GM23338 (cell line): ENCODE measurements at regions not wholly inside any gene's neighbourhood (a gene's known extent, or its start where the extent isn't known, plus 50 kb on each side); places are given as distances from the start of the nearest gene placed in this dataset.

Experiments
- ATAC-seq: fragments of 200-7000 bp; cut with Tn5 transposase; 3 replicates; pipeline ENCODE4 v1.9.1; 2020
- DNase-seq: peaks from one replicate; pipeline ENCODE4 v3.0.0-alpha.2; 2015; ENCODE audit warnings: low spot score
- H2AFZ ChIP-seq: fragments of 200-600 bp; sonication (generic); 2 replicates; pipeline ENCODE4 v1.8.0; 2016; ENCODE audit warnings: antibody characterized with exemption, mild to moderate bottlenecking, moderate library complexity
- H3F3A ChIP-seq: fragments of 200-600 bp; sonication (generic); replicated peaks from 2 replicates; pipeline ENCODE4 v1.8.0; 2017; ENCODE audit warnings: antibody characterized with exemption, mixed run types, low read depth
- H3K27ac ChIP-seq: fragments of 200-600 bp; sonication (generic); 2 replicates; pipeline ENCODE4 v1.6.1; 2016; ENCODE audit warnings: low read depth
- H3K27me3 ChIP-seq: fragments of 200-600 bp; sonication (generic); 2 replicates; pipeline ENCODE4 v1.8.0; 2016; ENCODE audit warnings: mild to moderate bottlenecking, mixed run types, moderate library complexity; ENCODE audit not compliant: insufficient read depth
- H3K36me3 ChIP-seq: fragments of 200-600 bp; sonication (generic); 2 replicates; pipeline ENCODE4 v1.8.0; 2016; ENCODE audit warnings: mild to moderate bottlenecking; ENCODE audit not compliant: insufficient read depth
- H3K4me1 ChIP-seq: fragments of 200-600 bp; sonication (generic); 2 replicates; pipeline ENCODE4 v1.8.0; 2016; ENCODE audit warnings: mild to moderate bottlenecking, moderate library complexity; ENCODE audit not compliant: insufficient read depth
- H3K4me2 ChIP-seq: fragments of 200-600 bp; sonication (generic); 2 replicates; pipeline ENCODE4 v1.7.1; 2017; ENCODE audit warnings: mixed run types
- H3K4me3 ChIP-seq: fragments of 200-600 bp; sonication (generic); 2 replicates; pipeline ENCODE4 v1.6.1; 2016; ENCODE audit warnings: mixed run types
- H3K79me2 ChIP-seq: fragments of 200-600 bp; sonication (generic); replicated peaks from 2 replicates; pipeline ENCODE4 v1.8.0; 2017; ENCODE audit warnings: mild to moderate bottlenecking; ENCODE audit not compliant: insufficient read depth
- H3K9me2 ChIP-seq: fragments of 200-600 bp; sonication (generic); 2 replicates; pipeline ENCODE4 v1.8.0; 2017; ENCODE audit not compliant: insufficient read depth
- H4K20me1 ChIP-seq: fragments of 200-600 bp; sonication (generic); replicated peaks from 2 replicates; pipeline ENCODE4 v1.8.0; 2017; ENCODE audit warnings: mild to moderate bottlenecking; ENCODE audit not compliant: insufficient read depth
- H3K27ac Mint-ChIP-seq: 2 replicates; pipeline ENCODE4 v1.8.0; 2020; ENCODE audit warnings: inconsistent platforms, mild to moderate bottlenecking, moderate library complexity, mixed read lengths
- H3K27me3 Mint-ChIP-seq: 3 replicates; pipeline ENCODE4 v1.8.0; 2022; ENCODE audit warnings: low read depth, mild to moderate bottlenecking, moderate library complexity, mixed read lengths, inconsistent platforms; ENCODE audit not compliant: insufficient read depth, poor library complexity
- H3K36me3 Mint-ChIP-seq: 3 replicates; pipeline ENCODE4 v1.8.0; 2021; ENCODE audit warnings: low read depth, mild to moderate bottlenecking, inconsistent platforms, moderate library complexity, mixed read lengths
- H3K4me1 Mint-ChIP-seq: 3 replicates; pipeline ENCODE4 v1.8.0; 2020; ENCODE audit warnings: mild to moderate bottlenecking, inconsistent platforms, mixed read lengths
- H3K4me3 Mint-ChIP-seq: 3 replicates; pipeline ENCODE4 v1.8.0; 2021; ENCODE audit warnings: moderate library complexity, mild to moderate bottlenecking, inconsistent platforms, mixed read lengths
- H3K9me3 Mint-ChIP-seq: 3 replicates; pipeline ENCODE4 v1.8.0; 2020; ENCODE audit warnings: moderate library complexity, mild to moderate bottlenecking, inconsistent platforms, mixed read lengths
- CTCF ChIP-seq, 2 experiments: fragments of 200-600 bp in 1 of 2; sonication (generic) in 1 of 2; conservative IDR thresholded peaks; 2 replicates each; pipeline versions ENCODE4 v1.5.1 to v1.6.1; 2016 to 2017; ENCODE audit warnings: antibody characterized with exemption in 2 of 2, low read depth in 2 of 2, mild to moderate bottlenecking in 2 of 2, moderate library complexity in 1 of 2
- EZH2phosphoT487 ChIP-seq: fragments of 200-600 bp; sonication (generic); IDR thresholded peaks from one replicate; pipeline ENCODE4 v1.8.1; 2018; ENCODE audit warnings: antibody characterized with exemption; ENCODE audit not compliant: unreplicated experiment
- NANOG ChIP-seq: IDR thresholded peaks from 2 replicates; pipeline ENCODE4 v1.6.1; 2016; ENCODE audit warnings: antibody characterized with exemption, borderline replicate concordance
- POLR2AphosphoS5 ChIP-seq: IDR thresholded peaks from 2 replicates; pipeline ENCODE4 v1.6.1; 2016; ENCODE audit warnings: antibody characterized with exemption, low read depth
- TF ChIP-seq, protein P1 (sequence below): fragments of 250-450 bp; sonication (Bioruptor Pico); IDR thresholded peaks from 2 replicates; pipeline ENCODE4 v1.5.0; 2020; ENCODE audit warnings: mild to moderate bottlenecking, moderate library complexity

GRCh38 chr2:8191427-8191826, 490.4 kb upstream of the ID2 start:
- no peak overlapping the region for H3K4me2 ChIP-seq

More at GRCh38 chr2:8191427-8191826, 490.4 kb upstream of the ID2 start:
- no peak overlapping the region for H2AFZ ChIP-seq
- no peak overlapping the region for H3K27ac ChIP-seq
- H4K20me1 ChIP-seq: no peaks in the 10 kb centered on the region
- no peaks in the 10 kb centered on the region for H3K9me2 ChIP-seq
- H3K4me1 ChIP-seq: peaks cover 24% of the 10 kb centered on the region
- no peak overlapping the region for H3K4me3 ChIP-seq
- H3K79me2 ChIP-seq: no peaks in the 10 kb centered on the region
- Mint-ChIP-seq H3K27me3 (no peaks in the 10 kb centered on the region), H3K36me3 (no peaks in the 10 kb centered on the region), H3K9me3 (no peaks in the 10 kb centered on the region), H3K4me3 (no peak overlapping the region), H3K4me1 (peaks cover 40% of the 10 kb centered on the region), H3K27ac (no peak overlapping the region)
- no peaks in the 10 kb centered on the region for H3K27me3 ChIP-seq
- ATAC-seq (no peak), DNase-seq (no peak)
- no peak for TF ChIP-seq NANOG
- no peak for TF ChIP-seq CTCF (conservative IDR thresholded peaks at IDR 0.05; ENCODE audit: low read depth in 2 of 2)
- TF ChIP-seq EZH2phosphoT487: no peak
- TF ChIP-seq, protein P1, sequence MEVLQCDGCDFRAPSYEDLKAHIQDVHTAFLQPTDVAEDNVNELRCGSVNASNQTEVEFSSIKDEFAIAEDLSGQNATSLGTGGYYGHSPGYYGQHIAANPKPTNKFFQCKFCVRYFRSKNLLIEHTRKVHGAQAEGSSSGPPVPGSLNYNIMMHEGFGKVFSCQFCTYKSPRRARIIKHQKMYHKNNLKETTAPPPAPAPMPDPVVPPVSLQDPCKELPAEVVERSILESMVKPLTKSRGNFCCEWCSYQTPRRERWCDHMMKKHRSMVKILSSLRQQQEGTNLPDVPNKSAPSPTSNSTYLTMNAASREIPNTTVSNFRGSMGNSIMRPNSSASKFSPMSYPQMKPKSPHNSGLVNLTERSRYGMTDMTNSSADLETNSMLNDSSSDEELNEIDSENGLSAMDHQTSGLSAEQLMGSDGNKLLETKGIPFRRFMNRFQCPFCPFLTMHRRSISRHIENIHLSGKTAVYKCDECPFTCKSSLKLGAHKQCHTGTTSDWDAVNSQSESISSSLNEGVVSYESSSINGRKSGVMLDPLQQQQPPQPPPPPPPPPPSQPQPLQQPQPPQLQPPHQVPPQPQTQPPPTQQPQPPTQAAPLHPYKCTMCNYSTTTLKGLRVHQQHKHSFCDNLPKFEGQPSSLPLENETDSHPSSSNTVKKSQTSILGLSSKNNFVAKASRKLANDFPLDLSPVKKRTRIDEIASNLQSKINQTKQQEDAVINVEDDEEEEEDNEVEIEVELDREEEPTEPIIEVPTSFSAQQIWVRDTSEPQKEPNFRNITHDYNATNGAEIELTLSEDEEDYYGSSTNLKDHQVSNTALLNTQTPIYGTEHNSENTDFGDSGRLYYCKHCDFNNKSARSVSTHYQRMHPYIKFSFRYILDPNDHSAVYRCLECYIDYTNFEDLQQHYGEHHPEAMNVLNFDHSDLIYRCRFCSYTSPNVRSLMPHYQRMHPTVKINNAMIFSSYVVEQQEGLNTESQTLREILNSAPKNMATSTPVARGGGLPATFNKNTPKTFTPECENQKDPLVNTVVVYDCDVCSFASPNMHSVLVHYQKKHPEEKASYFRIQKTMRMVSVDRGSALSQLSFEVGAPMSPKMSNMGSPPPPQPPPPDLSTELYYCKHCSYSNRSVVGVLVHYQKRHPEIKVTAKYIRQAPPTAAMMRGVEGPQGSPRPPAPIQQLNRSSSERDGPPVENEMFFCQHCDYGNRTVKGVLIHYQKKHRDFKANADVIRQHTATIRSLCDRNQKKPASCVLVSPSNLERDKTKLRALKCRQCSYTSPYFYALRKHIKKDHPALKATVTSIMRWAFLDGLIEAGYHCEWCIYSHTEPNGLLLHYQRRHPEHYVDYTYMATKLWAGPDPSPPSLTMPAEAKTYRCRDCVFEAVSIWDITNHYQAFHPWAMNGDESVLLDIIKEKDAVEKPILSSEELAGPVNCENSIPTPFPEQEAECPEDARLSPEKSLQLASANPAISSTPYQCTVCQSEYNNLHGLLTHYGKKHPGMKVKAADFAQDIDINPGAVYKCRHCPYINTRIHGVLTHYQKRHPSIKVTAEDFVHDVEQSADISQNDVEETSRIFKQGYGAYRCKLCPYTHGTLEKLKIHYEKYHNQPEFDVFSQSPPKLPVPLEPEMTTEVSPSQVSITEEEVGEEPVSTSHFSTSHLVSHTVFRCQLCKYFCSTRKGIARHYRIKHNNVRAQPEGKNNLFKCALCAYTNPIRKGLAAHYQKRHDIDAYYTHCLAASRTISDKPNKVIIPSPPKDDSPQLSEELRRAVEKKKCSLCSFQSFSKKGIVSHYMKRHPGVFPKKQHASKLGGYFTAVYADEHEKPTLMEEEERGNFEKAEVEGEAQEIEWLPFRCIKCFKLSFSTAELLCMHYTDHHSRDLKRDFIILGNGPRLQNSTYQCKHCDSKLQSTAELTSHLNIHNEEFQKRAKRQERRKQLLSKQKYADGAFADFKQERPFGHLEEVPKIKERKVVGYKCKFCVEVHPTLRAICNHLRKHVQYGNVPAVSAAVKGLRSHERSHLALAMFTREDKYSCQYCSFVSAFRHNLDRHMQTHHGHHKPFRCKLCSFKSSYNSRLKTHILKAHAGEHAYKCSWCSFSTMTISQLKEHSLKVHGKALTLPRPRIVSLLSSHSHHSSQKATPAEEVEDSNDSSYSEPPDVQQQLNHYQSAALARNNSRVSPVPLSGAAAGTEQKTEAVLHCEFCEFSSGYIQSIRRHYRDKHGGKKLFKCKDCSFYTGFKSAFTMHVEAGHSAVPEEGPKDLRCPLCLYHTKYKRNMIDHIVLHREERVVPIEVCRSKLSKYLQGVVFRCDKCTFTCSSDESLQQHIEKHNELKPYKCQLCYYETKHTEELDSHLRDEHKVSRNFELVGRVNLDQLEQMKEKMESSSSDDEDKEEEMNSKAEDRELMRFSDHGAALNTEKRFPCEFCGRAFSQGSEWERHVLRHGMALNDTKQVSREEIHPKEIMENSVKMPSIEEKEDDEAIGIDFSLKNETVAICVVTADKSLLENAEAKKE: no peak
- TF ChIP-seq POLR2AphosphoS5: no peak
- no peaks in the 10 kb centered on the region for H3K36me3 ChIP-seq
- H3F3A ChIP-seq: no peaks in the 10 kb centered on the region
